Activated CD8-positive, alpha-beta memory T cell treated with anti-CD3 and anti-CD28 coated beads for 24 hours (primary cell): ENCODE measurements at regions not wholly inside any gene's neighbourhood (a gene's known extent, or its start where the extent isn't known, plus 50 kb on each side); places are given as distances from the start of the nearest gene placed in this dataset.

Experiments
- DNase-seq: peaks from one replicate; pipeline ENCODE4 v3.0.0-alpha.2; 2020

GRCh38 chr15:93469994-93470393, 381.0 kb upstream of the RGMA start:
- DNase-seq, result no peak

GRCh38 chr15:93467337-93467736, 378.3 kb upstream of the RGMA start:
- DNase-seq, result no peak

- DNase-seq, result no peak
Observed at GRCh38 chr15:93466380-93466779, 377.4 kb upstream of the RGMA start.

- no peak for DNase-seq
Observed at GRCh38 chr15:93462690-93463089, 373.7 kb upstream of the RGMA start.

GRCh38 chr15:93460717-93461116, 371.7 kb upstream of the RGMA start:
- no peak for DNase-seq

GRCh38 chr15:93459396-93459795, 370.4 kb upstream of the RGMA start:
- no peak for DNase-seq

- DNase-seq, result no peak
Observed at GRCh38 chr15:93458597-93458996, 369.6 kb upstream of the RGMA start.

- DNase-seq, result no peak
Observed at GRCh38 chr15:93454788-93455187, 365.8 kb upstream of the RGMA start.

GRCh38 chr15:93452537-93453211, 363.7 kb upstream of the RGMA start:
- no peak for DNase-seq

GRCh38 chr15:93451822-93452221, 362.8 kb upstream of the RGMA start:
- DNase-seq, result no peak

GRCh38 chr15:93451265-93451664, 362.3 kb upstream of the RGMA start:
- DNase-seq, result no peak

GRCh38 chr15:93449798-93450197, 360.8 kb upstream of the RGMA start:
- no peak for DNase-seq

GRCh38 chr15:93438310-93438709, 349.3 kb upstream of the RGMA start:
- no peak for DNase-seq

GRCh38 chr15:93432474-93432873, 343.5 kb upstream of the RGMA start:
- DNase-seq, result no peak

GRCh38 chr15:93428807-93429351, 339.9 kb upstream of the RGMA start:
- DNase-seq, result no peak

- DNase-seq, result no peak
Observed at GRCh38 chr15:93428150-93428549, 339.1 kb upstream of the RGMA start.

GRCh38 chr15:93424131-93424530, 335.1 kb upstream of the RGMA start:
- no peak for DNase-seq

GRCh38 chr15:93422476-93422875, 333.5 kb upstream of the RGMA start:
- DNase-seq, result no peak

GRCh38 chr15:93420477-93420876, 331.5 kb upstream of the RGMA start:
- no peak for DNase-seq

GRCh38 chr15:93420050-93420452, 331.0 kb upstream of the RGMA start:
- no peak for DNase-seq

- no peak for DNase-seq
Observed at GRCh38 chr15:93418566-93418965, 329.6 kb upstream of the RGMA start.

GRCh38 chr15:93417631-93418030, 328.6 kb upstream of the RGMA start:
- DNase-seq, result no peak

- no peak for DNase-seq
Observed at GRCh38 chr15:93417156-93417555, 328.1 kb upstream of the RGMA start.

- no peak for DNase-seq
Observed at GRCh38 chr15:93415576-93415975, 326.6 kb upstream of the RGMA start.

GRCh38 chr15:93414576-93415231, 325.7 kb upstream of the RGMA start:
- no peak for DNase-seq
